ENCODE measurements at regions not wholly inside any gene's neighbourhood (a gene's known extent, or its start where the extent isn't known, plus 50 kb on each side); places are given as distances from the start of the nearest gene placed in this dataset.

- TF ChIP-seq ZNF565 (CRISPR knock-in tag; conservative IDR thresholded peaks at IDR 0.05; ENCODE audit: low read depth) = no peak
- TF ChIP-seq CSRNP3 (CRISPR knock-in tag; IDR thresholded peaks at IDR 0.05) = no peak
- TF ChIP-seq RARB (CRISPR knock-in tag; IDR thresholded peaks at IDR 0.05) = no peak
- no peak for TF ChIP-seq ZFP3 (CRISPR knock-in tag; IDR thresholded peaks at IDR 0.05)
- no peak for TF ChIP-seq POU6F1 (CRISPR knock-in tag; IDR thresholded peaks at IDR 0.05; ENCODE audit: borderline replicate concordance, low read depth)
- no peak for ATAC-seq
These were observed 151.0 kb upstream of the MSX2 start for GRCh38 chr5:174573221-174573994.

- TF ChIP-seq ZNF565 (CRISPR knock-in tag; conservative IDR thresholded peaks at IDR 0.05; ENCODE audit: low read depth) (no peak), OSR1 (CRISPR knock-in tag; IDR thresholded peaks at IDR 0.05) (no peak), ESRRG (CRISPR knock-in tag; IDR thresholded peaks at IDR 0.05) (no peak), ZFP30 (CRISPR knock-in tag; IDR thresholded peaks at IDR 0.05) (no peak), ZNF8 (CRISPR knock-in tag; IDR thresholded peaks at IDR 0.05) (no peak), TCF4 (CRISPR knock-in tag; IDR thresholded peaks at IDR 0.05; ENCODE audit: borderline replicate concordance) (no peak), GLIS3 (CRISPR knock-in tag; IDR thresholded peaks at IDR 0.05) (no peak), ZFP3 (CRISPR knock-in tag; IDR thresholded peaks at IDR 0.05) (no peak), TOX (CRISPR knock-in tag; IDR thresholded peaks at IDR 0.05; ENCODE audit: borderline replicate concordance) (no peak), PPARA (CRISPR knock-in tag; IDR thresholded peaks at IDR 0.05; ENCODE audit: borderline replicate concordance) (no peak)
- no peak for ATAC-seq
These were observed 149.3 kb upstream of the MSX2 start for GRCh38 chr5:174575043-174575442.

- ATAC-seq = no peak
- TF ChIP-seq ISL1 (CRISPR knock-in tag; IDR thresholded peaks at IDR 0.05) (no peak), CREB5 (CRISPR knock-in tag; IDR thresholded peaks at IDR 0.05; ENCODE audit: low read depth) (no peak), RARB (CRISPR knock-in tag; IDR thresholded peaks at IDR 0.05) (no peak), BACH2 (CRISPR knock-in tag; IDR thresholded peaks at IDR 0.05; ENCODE audit: borderline replicate concordance) (no peak), ESRRG (CRISPR knock-in tag; IDR thresholded peaks at IDR 0.05) (no peak), PATZ1 (CRISPR knock-in tag; IDR thresholded peaks at IDR 0.05; ENCODE audit: borderline replicate concordance) (no peak), CSRNP3 (CRISPR knock-in tag; IDR thresholded peaks at IDR 0.05) (no peak), OSR1 (CRISPR knock-in tag; IDR thresholded peaks at IDR 0.05) (no peak), CSDC2 (CRISPR knock-in tag; IDR thresholded peaks at IDR 0.05) (no peak), ZNF70 (CRISPR knock-in tag; IDR thresholded peaks at IDR 0.05) (no peak), ZC3H10 (CRISPR knock-in tag; IDR thresholded peaks at IDR 0.05) (no peak)
These were observed 148.3 kb upstream of the MSX2 start for GRCh38 chr5:174576042-174576441.

- ATAC-seq = peak; percentile 38; the same call in 1 of the 3 replicates
- TF ChIP-seq PPARA (CRISPR knock-in tag; IDR thresholded peaks at IDR 0.05; ENCODE audit: borderline replicate concordance) = no peak
- no peak for TF ChIP-seq GLIS3 (CRISPR knock-in tag; IDR thresholded peaks at IDR 0.05)
- no peak for TF ChIP-seq ZC3H10 (CRISPR knock-in tag; IDR thresholded peaks at IDR 0.05)
- no peak for TF ChIP-seq CSRNP3 (CRISPR knock-in tag; IDR thresholded peaks at IDR 0.05)
- TF ChIP-seq CSDC2 (CRISPR knock-in tag; IDR thresholded peaks at IDR 0.05) = no peak
- TF ChIP-seq ZNF70 (CRISPR knock-in tag; IDR thresholded peaks at IDR 0.05) = no peak
- no peak for TF ChIP-seq SNAI2 (CRISPR knock-in tag; IDR thresholded peaks at IDR 0.05)
- TF ChIP-seq BACH2 (CRISPR knock-in tag; IDR thresholded peaks at IDR 0.05; ENCODE audit: borderline replicate concordance) = no peak
- no peak for TF ChIP-seq CREB5 (CRISPR knock-in tag; IDR thresholded peaks at IDR 0.05; ENCODE audit: low read depth)
- TF ChIP-seq ZNF565 (CRISPR knock-in tag; conservative IDR thresholded peaks at IDR 0.05; ENCODE audit: low read depth) = no peak
- TF ChIP-seq ARNTL (CRISPR knock-in tag; IDR thresholded peaks at IDR 0.05; ENCODE audit: borderline replicate concordance, low read depth) = no peak
- TF ChIP-seq ESRRG (CRISPR knock-in tag; IDR thresholded peaks at IDR 0.05) = no peak
- no peak for TF ChIP-seq POU6F1 (CRISPR knock-in tag; IDR thresholded peaks at IDR 0.05; ENCODE audit: borderline replicate concordance, low read depth)
These were observed 142.9 kb upstream of the MSX2 start for GRCh38 chr5:174581479-174581878.

All from SK-N-SH treated with all-trans-retinoic acid at 6 μM for 48 hours (cell line).